Mammary epithelial cell (primary cell): ENCODE measurements at regions not wholly inside any gene's neighbourhood (a gene's known extent, or its start where the extent isn't known, plus 50 kb on each side); places are given as distances from the start of the nearest gene placed in this dataset.

ENCODE experiments used
- EZH2 ChIP-seq: IDR thresholded peaks from 2 replicates; pipeline ENCODE4 v1.6.1; 2012; ENCODE audit warnings: low read length, inconsistent platforms, borderline replicate concordance
- TF ChIP-seq, protein P1 (sequence below), 2 donors: IDR thresholded peaks in 1 of 2; conservative IDR thresholded peaks in 1 of 2; 2 replicates each; pipeline ENCODE4 v1.5.1; 2011 to 2012; ENCODE audit warnings: inconsistent platforms in 2 of 2, low read length in 2 of 2, mild to moderate bottlenecking in 2 of 2, control low read depth in 1 of 2, low read depth in 1 of 2; ENCODE audit not compliant: insufficient read depth in 1 of 2; ENCODE audit errors: extremely low read depth in 1 of 2

DNA sequence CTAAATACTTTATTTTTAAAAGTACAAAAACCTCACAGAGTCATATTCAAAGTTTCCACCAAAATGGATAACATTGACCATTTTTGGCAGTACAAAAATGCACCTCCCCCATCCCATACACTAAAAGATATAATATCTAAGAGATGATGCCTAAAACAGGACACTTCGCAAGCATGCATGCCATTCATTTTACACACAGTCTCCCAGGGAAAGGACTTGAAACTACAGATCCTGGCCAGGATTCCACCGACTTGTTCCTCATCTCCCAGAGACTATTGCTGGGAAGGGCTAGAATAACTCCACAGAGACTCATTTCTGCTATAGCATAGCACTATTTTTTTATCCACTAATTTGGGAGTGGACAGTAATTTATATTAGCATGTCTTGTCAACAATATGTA is 81.7 kb downstream of the MTNR1B start:
- TF ChIP-seq, protein P1, sequence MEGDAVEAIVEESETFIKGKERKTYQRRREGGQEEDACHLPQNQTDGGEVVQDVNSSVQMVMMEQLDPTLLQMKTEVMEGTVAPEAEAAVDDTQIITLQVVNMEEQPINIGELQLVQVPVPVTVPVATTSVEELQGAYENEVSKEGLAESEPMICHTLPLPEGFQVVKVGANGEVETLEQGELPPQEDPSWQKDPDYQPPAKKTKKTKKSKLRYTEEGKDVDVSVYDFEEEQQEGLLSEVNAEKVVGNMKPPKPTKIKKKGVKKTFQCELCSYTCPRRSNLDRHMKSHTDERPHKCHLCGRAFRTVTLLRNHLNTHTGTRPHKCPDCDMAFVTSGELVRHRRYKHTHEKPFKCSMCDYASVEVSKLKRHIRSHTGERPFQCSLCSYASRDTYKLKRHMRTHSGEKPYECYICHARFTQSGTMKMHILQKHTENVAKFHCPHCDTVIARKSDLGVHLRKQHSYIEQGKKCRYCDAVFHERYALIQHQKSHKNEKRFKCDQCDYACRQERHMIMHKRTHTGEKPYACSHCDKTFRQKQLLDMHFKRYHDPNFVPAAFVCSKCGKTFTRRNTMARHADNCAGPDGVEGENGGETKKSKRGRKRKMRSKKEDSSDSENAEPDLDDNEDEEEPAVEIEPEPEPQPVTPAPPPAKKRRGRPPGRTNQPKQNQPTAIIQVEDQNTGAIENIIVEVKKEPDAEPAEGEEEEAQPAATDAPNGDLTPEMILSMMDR (conservative IDR thresholded peaks at IDR 0.05 in 1 of 2, IDR thresholded peaks at IDR 0.05 in 1 of 2; ENCODE audit: extremely low read depth in 1 of 2, insufficient read depth in 1 of 2, low read depth in 1 of 2, low read length in 2 of 2): no peak
- TF ChIP-seq EZH2: no peak
